Smooth muscle cell (in vitro differentiated cells): ENCODE measurements at regions not wholly inside any gene's neighbourhood (a gene's known extent, or its start where the extent isn't known, plus 50 kb on each side); places are given as distances from the start of the nearest gene placed in this dataset.

Experiments
- DNase-seq: peaks from one replicate; lab custom pipeline; 2025; ENCODE audit not compliant: unreplicated experiment; lab: John Stamatoyannopoulos, UW
- H2AFZ ChIP-seq: fragments of 200-600 bp; sonication (generic); 2 replicates; pipeline ENCODE4 v1.6.0; 2016; ENCODE audit warnings: antibody characterized with exemption, low read depth, mild to moderate bottlenecking
- H3F3A ChIP-seq: fragments of 200-600 bp; sonication (generic); 2 replicates; pipeline ENCODE4 v1.6.0; 2017; ENCODE audit warnings: antibody characterized with exemption, low read depth
- H3K27ac ChIP-seq: fragments of 200-600 bp; sonication (generic); 2 replicates; pipeline ENCODE4 v1.5.1; 2016; ENCODE audit warnings: low read depth, mild to moderate bottlenecking
- H3K27me3 ChIP-seq: fragments of 200-600 bp; sonication (generic); 2 replicates; pipeline ENCODE4 v1.6.1; 2016; ENCODE audit warnings: low read depth, mild to moderate bottlenecking
- H3K36me3 ChIP-seq: fragments of 200-600 bp; sonication (generic); 2 replicates; pipeline ENCODE4 v1.5.1; 2016; ENCODE audit warnings: low read depth
- H3K4me1 ChIP-seq: fragments of 200-600 bp; sonication (generic); 2 replicates; pipeline ENCODE4 v1.5.1; 2016; ENCODE audit warnings: low read depth
- H3K4me2 ChIP-seq: fragments of 200-600 bp; sonication (generic); 2 replicates; pipeline ENCODE4 v1.6.0; 2016; ENCODE audit warnings: mild to moderate bottlenecking
- H3K4me3 ChIP-seq: fragments of 200-600 bp; sonication (generic); 2 replicates; pipeline ENCODE4 v1.5.1; 2016; ENCODE audit warnings: mild to moderate bottlenecking
- H3K79me2 ChIP-seq: fragments of 200-600 bp; sonication (generic); 2 replicates; pipeline ENCODE4 v1.6.0; 2016; ENCODE audit warnings: low read depth, mild to moderate bottlenecking
- H3K9ac ChIP-seq: fragments of 200-600 bp; sonication (generic); 2 replicates; pipeline ENCODE4 v1.6.0; 2016; ENCODE audit warnings: low read depth
- H3K9me3 ChIP-seq: fragments of 200-600 bp; sonication (generic); replicated peaks from 2 replicates; pipeline ENCODE4 v1.5.1; 2016; ENCODE audit warnings: low read depth
- H4K20me1 ChIP-seq: fragments of 200-600 bp; sonication (generic); 2 replicates; pipeline ENCODE4 v1.6.0; 2016; ENCODE audit warnings: low read depth
- WGBS: methylation state at CpG from one replicate; pipeline ENCODE4 v1.1.7; 2016; ENCODE audit warnings: low lambda C conversion rate; 5-methylcytosine and 5-hydroxymethylcytosine counted together
- TF ChIP-seq, protein P1 (sequence below): fragments of 200-600 bp; sonication (generic); IDR thresholded peaks from 2 replicates; pipeline ENCODE4 v1.5.1; 2017; ENCODE audit warnings: borderline replicate concordance, mild to moderate bottlenecking, antibody characterized with exemption; ENCODE audit not compliant: insufficient read depth, poor library complexity, severe bottlenecking

- no peaks in the 10 kb centered on the region for H3K79me2 ChIP-seq
- no peaks in the 10 kb centered on the region for H3F3A ChIP-seq
- 80% methylated on average over 7 of the region's 7 CpGs for WGBS
- H3K27ac ChIP-seq: no peak overlapping the region
- H3K4me2 ChIP-seq: no peak overlapping the region
- no peak overlapping the region for H3K9ac ChIP-seq
- no peaks in the 10 kb centered on the region for H3K27me3 ChIP-seq
- no peak overlapping the region for H3K4me3 ChIP-seq
- peak overlapping the region; percentile 31 for H2AFZ ChIP-seq
- H3K4me1 ChIP-seq: no peaks in the 10 kb centered on the region
- no peak for DNase-seq
- H3K36me3 ChIP-seq: no peaks in the 10 kb centered on the region
- H3K9me3 ChIP-seq: no peaks in the 10 kb centered on the region
- TF ChIP-seq, protein P1, sequence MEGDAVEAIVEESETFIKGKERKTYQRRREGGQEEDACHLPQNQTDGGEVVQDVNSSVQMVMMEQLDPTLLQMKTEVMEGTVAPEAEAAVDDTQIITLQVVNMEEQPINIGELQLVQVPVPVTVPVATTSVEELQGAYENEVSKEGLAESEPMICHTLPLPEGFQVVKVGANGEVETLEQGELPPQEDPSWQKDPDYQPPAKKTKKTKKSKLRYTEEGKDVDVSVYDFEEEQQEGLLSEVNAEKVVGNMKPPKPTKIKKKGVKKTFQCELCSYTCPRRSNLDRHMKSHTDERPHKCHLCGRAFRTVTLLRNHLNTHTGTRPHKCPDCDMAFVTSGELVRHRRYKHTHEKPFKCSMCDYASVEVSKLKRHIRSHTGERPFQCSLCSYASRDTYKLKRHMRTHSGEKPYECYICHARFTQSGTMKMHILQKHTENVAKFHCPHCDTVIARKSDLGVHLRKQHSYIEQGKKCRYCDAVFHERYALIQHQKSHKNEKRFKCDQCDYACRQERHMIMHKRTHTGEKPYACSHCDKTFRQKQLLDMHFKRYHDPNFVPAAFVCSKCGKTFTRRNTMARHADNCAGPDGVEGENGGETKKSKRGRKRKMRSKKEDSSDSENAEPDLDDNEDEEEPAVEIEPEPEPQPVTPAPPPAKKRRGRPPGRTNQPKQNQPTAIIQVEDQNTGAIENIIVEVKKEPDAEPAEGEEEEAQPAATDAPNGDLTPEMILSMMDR: peak; percentile 60
- H4K20me1 ChIP-seq: no peaks in the 10 kb centered on the region
These were observed 102.4 kb upstream of the SERBP1 start for GRCh38 chr1:67532452-67533216.

DNA sequence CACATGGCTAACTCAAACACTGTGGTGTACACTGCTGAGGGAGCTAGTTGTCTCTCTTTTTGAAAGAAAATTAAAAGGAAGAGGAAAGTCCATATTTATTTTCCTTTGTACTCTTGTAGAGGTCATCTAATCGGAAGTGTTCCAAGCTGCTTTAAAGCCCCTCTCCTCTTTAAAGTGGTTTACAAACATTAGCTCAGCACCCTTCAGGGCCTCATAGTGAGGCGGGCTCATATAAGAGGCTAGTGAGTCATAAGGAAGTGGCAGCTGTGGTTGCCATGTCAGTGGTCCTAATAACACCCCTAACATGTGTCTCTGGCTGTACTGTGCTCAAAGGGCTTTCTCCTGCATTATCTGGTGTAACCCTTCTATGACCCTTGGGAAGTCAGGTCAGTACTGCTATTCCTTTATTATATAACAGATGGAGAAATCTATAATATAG, 104.4 kb upstream of the SERBP1 start:
- H3K9me3 ChIP-seq: no peaks in the 10 kb centered on the region
- no peaks in the 10 kb centered on the region for H3K79me2 ChIP-seq
- H3K27me3 ChIP-seq: no peaks in the 10 kb centered on the region
- TF ChIP-seq, protein P1: no peak
- H3K4me1 ChIP-seq: no peaks in the 10 kb centered on the region
- no peaks in the 10 kb centered on the region for H4K20me1 ChIP-seq
- WGBS: 14% methylated on average over 2 of the region's 2 CpGs
- no peaks in the 10 kb centered on the region for H3F3A ChIP-seq
- peak overlapping the region; percentile 24 for H3K4me2 ChIP-seq
- no peak overlapping the region for H2AFZ ChIP-seq
- H3K9ac ChIP-seq: peak overlapping the region; percentile 51
- H3K36me3 ChIP-seq: no peaks in the 10 kb centered on the region
- peak overlapping the region; percentile 67 for H3K27ac ChIP-seq
- DNase-seq: no peak
- no peak overlapping the region for H3K4me3 ChIP-seq

GRCh38 chr1:67535474-67535873, 105.3 kb upstream of the SERBP1 start:
- Histone ChIP-seq H3K4me3 (no peak overlapping the region), H3K27me3 (no peaks in the 10 kb centered on the region), H3K79me2 (no peaks in the 10 kb centered on the region), H3K4me2 (no peak overlapping the region), H3K4me1 (no peaks in the 10 kb centered on the region), H3K36me3 (no peaks in the 10 kb centered on the region), H3F3A (no peaks in the 10 kb centered on the region), H3K9me3 (no peaks in the 10 kb centered on the region), H3K27ac (peak overlapping the region; percentile 67), H4K20me1 (no peaks in the 10 kb centered on the region), H3K9ac (peak overlapping the region; percentile 4), H2AFZ (no peak overlapping the region)
- TF ChIP-seq, protein P1: peak; percentile 89
- peak; percentile 29 for DNase-seq
- 15% methylated on average over 5 of the region's 5 CpGs for WGBS
